CD4-positive, alpha-beta T cell treated with Interleukin-21 for 1 hour (primary cell): ENCODE measurements at regions not wholly inside any gene's neighbourhood (a gene's known extent, or its start where the extent isn't known, plus 50 kb on each side); places are given as distances from the start of the nearest gene placed in this dataset.

Experiments
- DNase-seq: peaks from one replicate; pipeline ENCODE4 v3.0.0-alpha.2; 2020

GRCh38 chr12:67539946-67540345 lies 108.6 kb upstream of the DYRK2 start:
- DNase-seq: no peak

GRCh38 chr12:67540920-67541624 lies 107.5 kb upstream of the DYRK2 start:
- no peak for DNase-seq

GRCh38 chr12:67541625-67541991 lies 106.9 kb upstream of the DYRK2 start:
- DNase-seq: peak; percentile 12

- no peak for DNase-seq
Observed at GRCh38 chr12:67543021-67543770, 105.3 kb upstream of the DYRK2 start.

GRCh38 chr12:67545298-67545697 lies 103.2 kb upstream of the DYRK2 start:
- no peak for DNase-seq

- no peak for DNase-seq
Observed at GRCh38 chr12:67546746-67547145, 101.8 kb upstream of the DYRK2 start.

- DNase-seq: peak; percentile 56
Observed at GRCh38 chr12:67555075-67555717, 93.3 kb upstream of the DYRK2 start.

GRCh38 chr12:67558775-67559174 lies 89.8 kb upstream of the DYRK2 start:
- no peak for DNase-seq

- DNase-seq: no peak
Observed at GRCh38 chr12:67559751-67560150, 88.8 kb upstream of the DYRK2 start.

- no peak for DNase-seq
Observed at GRCh38 chr12:67562513-67563287, 85.8 kb upstream of the DYRK2 start.

- DNase-seq: no peak
Observed at GRCh38 chr12:67568055-67568454, 80.5 kb upstream of the DYRK2 start.

GRCh38 chr12:67572492-67572891 lies 76.1 kb upstream of the DYRK2 start:
- DNase-seq: no peak

- no peak for DNase-seq
Observed at GRCh38 chr12:67573566-67573965, 75.0 kb upstream of the DYRK2 start.

- DNase-seq: peak; percentile 58
Observed at GRCh38 chr12:67578976-67579661, 69.4 kb upstream of the DYRK2 start.

- no peak for DNase-seq
Observed at GRCh38 chr12:67579662-67580003, 68.9 kb upstream of the DYRK2 start.

GRCh38 chr12:67582238-67582834 lies 66.2 kb upstream of the DYRK2 start:
- DNase-seq: no peak

- no peak for DNase-seq
Observed at GRCh38 chr12:67582844-67583243, 65.7 kb upstream of the DYRK2 start.

GRCh38 chr12:67586951-67587350 lies 61.6 kb upstream of the DYRK2 start:
- DNase-seq: no peak

- no peak for DNase-seq
Observed at GRCh38 chr12:67589078-67589477, 59.5 kb upstream of the DYRK2 start.

GRCh38 chr12:67590149-67590790 lies 58.3 kb upstream of the DYRK2 start:
- peak; percentile 66 for DNase-seq

- DNase-seq: peak; percentile 63
Observed at GRCh38 chr12:67592228-67593011, 56.1 kb upstream of the DYRK2 start.
